ENCODE measurements at regions not wholly inside any gene's neighbourhood (a gene's known extent, or its start where the extent isn't known, plus 50 kb on each side); places are given as distances from the start of the nearest gene placed in this dataset.

- Histone ChIP-seq H3K9me3 (ENCODE audit: control insufficient read depth, insufficient read depth, low read length) (peaks cover 2% of the 10 kb centered on the region; the same call in 1 of the 2 replicates), H3K27me3 (ENCODE audit: control insufficient read depth, insufficient read depth, low read length) (no peaks in the 10 kb centered on the region), H3K9me1 (ENCODE audit: insufficient read depth, low read length) (no peaks in the 10 kb centered on the region), H4K5ac (ENCODE audit: low read depth, low read length) (no peak overlapping the region), H3K4me2 (ENCODE audit: low read depth, low read length) (no peak overlapping the region), H3K79me1 (ENCODE audit: low read depth in 1 of 2, low read length in 2 of 2) (no peaks in the 10 kb centered on the region), H2BK120ac (ENCODE audit: low read depth, low read length) (no peak overlapping the region), H4K20me1 (ENCODE audit: insufficient read depth, low read length) (no peaks in the 10 kb centered on the region), H2AK9ac (replicated peaks; ENCODE audit: low read depth, low read length, poor library complexity) (no peak overlapping the region), H3K27ac (ENCODE audit: insufficient read depth, low read length) (no peak overlapping the region), H3K18ac (ENCODE audit: low read depth, low read length) (no peak overlapping the region), H2AFZ (replicated peaks; ENCODE audit: low read length, poor library complexity) (no peak overlapping the region), H4K8ac (ENCODE audit: low read depth in 2 of 2, low read length in 2 of 2) (no peak overlapping the region), H3K14ac (replicated peaks; ENCODE audit: low read depth, low read length) (no peak overlapping the region), H2BK15ac (ENCODE audit: low read depth, low read length) (no peak overlapping the region), H3K4me3 (ENCODE audit: insufficient read depth, low read depth, low read length) (no peak overlapping the region), H3K23ac (ENCODE audit: low read depth, low read length) (no peak overlapping the region), H3K4ac (ENCODE audit: low read depth, low read length) (no peak overlapping the region), H3K56ac (ENCODE audit: extremely low read depth, insufficient read depth, low read length) (no peak overlapping the region), H2BK20ac (ENCODE audit: low read depth, low read length) (no peak overlapping the region), H2BK5ac (ENCODE audit: low read depth, low read length, poor library complexity, severe bottlenecking) (no peak overlapping the region), H4K91ac (ENCODE audit: insufficient read depth, low read depth, low read length) (no peak overlapping the region), H2AK5ac (ENCODE audit: low read depth, low read length) (no peak overlapping the region), H3K4me1 (ENCODE audit: control insufficient read depth, insufficient read depth, low read length) (no peaks in the 10 kb centered on the region), H3K36me3 (ENCODE audit: control insufficient read depth, insufficient read depth, low read length) (no peaks in the 10 kb centered on the region), H3K9ac (ENCODE audit: low read depth, low read length) (no peak overlapping the region)
- BruUV-seq (replicated peaks), result no TSS peak
- TF ChIP-seq CTCF (conservative IDR thresholded peaks at IDR 0.05; ENCODE audit: low read depth, low read length) (no peak), MAFK (IDR thresholded peaks at IDR 0.05; ENCODE audit: low read depth, low read length) (no peak), CHD1 (IDR thresholded peaks at IDR 0.05; ENCODE audit: low read depth, low read length) (no peak), CEBPB (IDR thresholded peaks at IDR 0.05; ENCODE audit: low read depth, low read length) (no peak)
- in situ Hi-C loops (cut with MboI; ENCODE audit: low sequenced_read_pairs) (no loop called here), dilution Hi-C loops (cut with HindIII; ENCODE audit: low sequenced_read_pairs, unreplicated experiment) (no loop called here), intact Hi-C loops (cut with micrococcal nuclease) (no loop called here)
- CTCF ChIA-PET, result no interaction called here
- POLR2A ChIA-PET (ENCODE audit: unreplicated experiment), result no interaction called here
- DNase-seq, result no peak
- no peak for ATAC-seq (ENCODE audit: low read depth)
- WGBS, 2 experiments (ENCODE audit: extremely low coverage in 2 of 2, insufficient read length in 1 of 2), result no CpG with 5 or more reads among the region's 2 CpGs
These were observed 709.3 kb upstream of the STXBP6 start for GRCh38 chr14:25759256-25759655.
